ENCODE measurements at regions not wholly inside any gene's neighbourhood (a gene's known extent, or its start where the extent isn't known, plus 50 kb on each side); places are given as distances from the start of the nearest gene placed in this dataset.

DNA sequence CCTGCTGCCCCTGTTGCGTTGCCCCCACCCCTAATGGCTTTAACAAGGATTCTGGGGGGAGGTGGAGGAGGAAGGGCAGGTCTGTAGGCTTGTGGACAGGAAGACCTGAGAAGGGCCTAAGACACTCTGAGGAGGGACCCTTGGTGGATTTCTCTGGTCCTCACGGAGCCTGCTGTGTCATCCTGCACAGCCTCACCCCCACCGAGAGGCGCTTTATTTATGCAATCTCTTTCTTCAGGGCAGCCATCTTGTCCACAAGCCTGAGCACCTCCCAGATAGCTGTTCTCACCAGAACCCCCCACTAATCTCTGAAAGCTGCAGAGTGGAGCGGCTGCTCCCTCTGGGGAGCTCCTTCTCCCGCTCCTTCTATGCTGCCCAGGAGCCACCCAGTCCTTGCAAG, 59.3 kb upstream of the MLN start:
- peaks cover 17% of the 10 kb centered on the region for H3K27me3 Mint-ChIP-seq (ENCODE audit: low read depth)
- Histone ChIP-seq H3K27ac (ENCODE audit: insufficient read length, low read depth, low read length) (no peak overlapping the region), H3K79me2 (ENCODE audit: insufficient read depth, low read length) (no peaks in the 10 kb centered on the region), H4K5ac (ENCODE audit: insufficient read length, low read depth, low read length) (no peak overlapping the region), H4K20me1 (ENCODE audit: control insufficient read depth, insufficient read depth, insufficient read length) (no peaks in the 10 kb centered on the region), H4K8ac (replicated peaks; ENCODE audit: insufficient read length, low read depth, low read length) (no peak overlapping the region), H3K23me2 (ENCODE audit: insufficient read length, low read depth, low read length, poor library complexity, severe bottlenecking) (no peaks in the 10 kb centered on the region), H2BK120ac (ENCODE audit: low read depth, low read length, poor library complexity, severe bottlenecking) (no peak overlapping the region), H3K9ac (ENCODE audit: extremely low read depth, insufficient read length, low read length) (no peak overlapping the region), H2AK5ac (ENCODE audit: insufficient read length, low read length) (no peak overlapping the region), H3K27me3 (ENCODE audit: insufficient read depth, low read length) (no peaks in the 10 kb centered on the region), H4K91ac (ENCODE audit: insufficient read length, low read depth, low read length) (no peak overlapping the region), H2BK15ac (ENCODE audit: low read depth, low read length) (no peak overlapping the region), H3K18ac (ENCODE audit: insufficient read length, low read depth, low read length) (no peak overlapping the region), H2BK12ac (ENCODE audit: insufficient read length, low read depth, low read length) (no peak overlapping the region), H3K23ac (ENCODE audit: insufficient read length, low read depth, low read length) (no peak overlapping the region), H3K79me1 (ENCODE audit: insufficient read depth, low read depth, low read length, poor library complexity, severe bottlenecking) (no peaks in the 10 kb centered on the region), H3T11ph (ENCODE audit: low read length) (no peak overlapping the region), H3K9me3 (ENCODE audit: control insufficient read depth, low read depth, low read length) (no peaks in the 10 kb centered on the region), H3K14ac (ENCODE audit: insufficient read depth, low read length) (no peak overlapping the region), H3K56ac (ENCODE audit: insufficient read length, low read depth, low read length) (no peak overlapping the region), H3K4me1 (ENCODE audit: insufficient read depth, low read length) (no peaks in the 10 kb centered on the region), H2AFZ (ENCODE audit: low read length) (no peak overlapping the region), H2BK5ac (ENCODE audit: insufficient read length, low read length) (no peak overlapping the region), H2BK20ac (ENCODE audit: low read depth, low read length, poor library complexity, severe bottlenecking) (no peak overlapping the region), H3K4me2 (ENCODE audit: insufficient read depth, insufficient read length, low read length) (no peak overlapping the region), H3K4ac (ENCODE audit: low read depth, low read length) (no peak overlapping the region)
- no peak for TF ChIP-seq CTCF (conservative IDR thresholded peaks at IDR 0.05)
- no CpG with 5 or more reads among the region's 6 CpGs for WGBS (ENCODE audit: extremely low coverage, insufficient read length, low lambda C conversion rate)
- no peak overlapping the region for H3K27ac Mint-ChIP-seq
- H3K4me3 Mint-ChIP-seq = no peak overlapping the region
- H3K36me3 Mint-ChIP-seq (ENCODE audit: insufficient read depth in 1 of 3, low read depth in 3 of 3) = no peaks in the 10 kb centered on the region; a peak in 1 of 7 replicates
- H3K9me3 Mint-ChIP-seq = peaks cover 0 to 4% of the 10 kb centered on the region in 2 experiments; a peak in 4 of 5 replicates
- DNase-seq = no peak
- H3K4me1 Mint-ChIP-seq = peaks cover 12 to 14% of the 10 kb centered on the region in 2 experiments

Measured in H9 (cell line).